ENCODE measurements at regions not wholly inside any gene's neighbourhood (a gene's known extent, or its start where the extent isn't known, plus 50 kb on each side); places are given as distances from the start of the nearest gene placed in this dataset.

DNA sequence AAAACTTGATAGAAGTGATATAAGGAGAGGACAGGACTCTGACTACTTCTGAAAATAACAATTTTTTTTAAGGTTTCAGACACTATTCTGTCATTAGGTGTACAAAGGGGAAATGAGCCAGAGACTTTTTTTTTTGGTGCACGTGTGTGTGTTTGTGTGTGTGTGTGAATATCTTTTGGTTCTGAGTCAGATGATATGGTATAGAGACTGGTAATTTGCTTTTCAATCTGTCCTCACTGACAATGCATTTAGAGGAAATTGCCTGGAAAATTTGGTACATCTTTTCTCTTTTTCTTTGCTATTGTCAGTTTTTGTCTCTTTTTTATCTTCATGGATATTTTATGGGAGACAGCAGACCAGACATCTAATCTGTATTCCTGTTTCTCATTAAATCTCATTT is 59.3 kb downstream of the DDIT4L start:
- DNase-seq (ENCODE audit: low read depth), result no peak

DNA sequence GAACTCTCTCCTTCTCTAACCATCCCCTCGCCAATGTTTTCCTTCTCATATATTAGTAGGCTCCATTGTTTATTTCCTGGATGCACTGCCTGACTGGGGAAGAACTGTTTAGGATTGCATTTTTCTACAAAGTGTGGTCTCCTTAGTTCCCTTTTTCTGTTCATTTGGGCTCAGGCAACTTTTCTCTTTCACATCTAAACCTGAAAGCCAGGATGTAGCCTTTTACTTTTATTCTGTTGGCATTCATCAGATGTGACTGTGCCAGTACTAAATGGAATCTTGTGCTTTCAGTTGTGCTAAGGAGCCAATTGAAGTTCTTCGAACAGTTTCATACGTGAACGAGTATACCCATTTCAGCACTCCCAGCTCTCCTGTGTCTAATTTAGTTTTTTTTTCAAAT is 59.8 kb downstream of the DDIT4L start:
- DNase-seq (ENCODE audit: low read depth), result no peak

DNA sequence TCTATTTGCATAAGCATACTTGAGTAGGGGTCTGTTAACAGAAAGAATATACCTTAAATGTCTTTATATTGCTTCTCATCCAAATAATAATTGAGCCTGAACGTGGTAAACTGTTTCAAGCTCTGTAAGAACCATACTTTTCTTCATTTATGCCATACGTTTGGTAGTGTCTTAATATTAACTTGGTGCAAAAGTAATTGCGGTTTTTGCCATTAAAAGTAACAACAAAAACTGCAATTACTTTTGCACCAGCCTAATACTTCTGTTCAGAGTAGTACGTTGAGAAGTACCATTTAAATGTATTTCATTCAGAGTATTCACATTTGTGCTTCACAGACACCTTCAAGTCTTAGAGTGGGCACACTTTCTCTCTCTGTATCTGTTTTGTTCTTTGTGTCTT is 60.5 kb downstream of the DDIT4L start:
- no peak for DNase-seq (ENCODE audit: low read depth)

DNA sequence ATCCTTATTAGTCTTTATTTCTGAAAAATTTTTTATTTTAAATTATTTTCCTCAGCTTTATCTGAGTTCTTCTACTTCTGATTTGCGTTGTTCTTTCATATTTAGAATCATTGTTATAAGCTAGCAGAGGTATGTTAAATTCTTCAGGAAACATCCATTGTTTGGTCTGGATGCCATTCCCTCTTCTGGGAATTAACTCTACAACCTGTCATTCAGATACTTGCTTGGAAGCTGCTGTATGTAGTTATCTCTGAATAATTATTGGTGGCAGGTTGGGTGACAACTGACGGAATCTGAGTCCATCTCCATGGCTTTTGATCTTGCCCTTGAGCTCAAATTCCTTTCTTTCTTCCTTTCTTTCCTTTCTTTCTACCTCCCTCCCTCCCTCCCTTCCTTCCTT is 61.9 kb downstream of the DDIT4L start:
- DNase-seq (ENCODE audit: low read depth), result no peak

DNA sequence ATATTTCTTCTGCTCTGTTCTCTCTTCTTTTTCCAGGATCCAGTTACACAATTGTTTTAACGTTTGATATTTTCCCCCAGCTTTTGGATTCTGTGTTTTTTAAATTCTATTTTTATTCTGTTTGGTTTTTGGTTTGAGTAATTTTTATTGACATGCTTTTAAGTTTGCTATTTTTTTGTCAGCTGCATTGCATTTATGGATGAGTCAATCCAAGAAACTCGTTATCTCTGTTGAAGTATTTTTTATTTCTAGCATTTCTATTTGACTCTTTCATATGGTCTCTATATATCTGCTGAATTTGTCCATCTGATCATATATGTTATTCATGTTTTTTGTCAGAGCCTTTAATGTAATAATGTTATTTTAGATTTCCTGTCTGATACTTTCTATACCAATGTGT is 65.6 kb downstream of the DDIT4L start:
- DNase-seq (ENCODE audit: low read depth), result no peak

DNA sequence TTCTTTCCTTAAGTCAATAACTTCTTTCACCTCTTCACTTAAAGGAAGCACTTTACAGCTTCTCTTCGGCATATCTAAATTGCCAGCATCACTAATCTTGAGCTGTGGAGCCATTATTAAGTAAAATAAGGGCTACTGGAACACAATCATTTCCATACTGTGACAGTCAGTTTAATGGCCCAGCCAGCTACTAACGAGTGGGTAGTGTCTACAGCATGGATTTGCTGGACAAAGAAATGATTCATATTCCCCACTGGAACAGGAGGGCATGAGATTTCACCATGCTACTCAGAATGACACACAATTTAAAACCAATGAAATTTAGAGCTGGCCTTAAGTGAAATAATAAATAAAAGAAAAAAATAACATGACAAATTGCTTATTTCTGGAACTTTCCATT is 72.1 kb downstream of the DDIT4L start:
- DNase-seq (ENCODE audit: low read depth), result no peak

DNA sequence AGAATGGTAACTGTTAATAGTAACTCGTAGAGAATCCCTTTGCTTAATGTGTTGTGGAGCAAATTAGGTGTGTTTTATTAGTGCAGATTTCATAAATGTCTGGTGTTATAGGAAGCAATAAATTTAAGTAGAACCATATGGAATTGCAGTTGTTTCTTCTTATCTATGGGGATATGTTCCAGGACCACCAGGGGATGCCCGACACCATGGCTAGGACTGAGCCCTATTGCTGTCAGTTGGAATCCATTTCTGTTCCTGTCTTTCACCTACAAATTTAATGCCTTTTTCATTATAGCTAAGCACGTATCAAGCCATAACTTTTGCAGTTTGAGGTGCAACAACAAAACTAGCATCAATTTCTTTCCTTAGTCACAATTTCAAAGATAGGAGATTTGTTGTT is 72.5 kb downstream of the DDIT4L start:
- no peak for DNase-seq (ENCODE audit: low read depth)

DNA sequence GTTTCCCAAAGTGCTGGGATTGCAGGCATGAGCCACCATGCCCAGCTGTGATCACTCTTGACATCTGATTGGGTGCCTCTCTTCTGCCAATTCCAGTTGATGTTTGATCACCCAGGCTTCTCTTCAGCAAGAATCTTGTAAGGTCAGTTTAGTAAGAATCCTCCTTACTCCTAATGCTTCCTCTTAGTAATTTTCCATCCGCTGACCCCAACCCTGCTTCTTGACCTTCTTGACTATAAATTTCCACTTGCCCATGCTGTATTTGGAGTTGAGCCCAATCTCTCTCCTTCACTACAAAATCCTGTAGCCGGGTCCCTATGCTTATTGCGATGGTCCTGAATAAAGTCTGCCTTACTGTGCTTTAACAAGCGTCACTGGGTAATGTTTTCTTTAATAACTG is 75.4 kb downstream of the DDIT4L start:
- no peak for DNase-seq (ENCODE audit: low read depth)

DNA sequence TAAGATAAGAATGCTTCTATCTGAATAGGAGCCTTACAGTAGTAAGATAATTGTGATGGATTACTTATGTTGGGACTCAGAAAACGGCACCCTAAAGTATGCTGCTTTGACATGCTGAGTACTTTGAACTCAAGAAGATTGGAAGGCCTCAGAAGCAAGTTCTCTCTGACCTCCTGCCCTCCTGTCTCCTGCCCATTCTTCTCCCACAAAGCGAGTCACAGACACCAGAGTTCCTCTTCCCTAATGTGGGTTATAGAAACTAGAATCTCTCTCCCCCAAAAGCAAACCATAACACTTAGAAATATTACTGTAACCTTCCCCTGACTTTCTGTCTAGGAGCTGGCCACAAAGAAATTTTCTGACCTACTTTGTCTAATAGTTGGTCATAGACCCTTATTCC is 76.5 kb downstream of the DDIT4L start:
- no peak for DNase-seq (ENCODE audit: low read depth)

DNA sequence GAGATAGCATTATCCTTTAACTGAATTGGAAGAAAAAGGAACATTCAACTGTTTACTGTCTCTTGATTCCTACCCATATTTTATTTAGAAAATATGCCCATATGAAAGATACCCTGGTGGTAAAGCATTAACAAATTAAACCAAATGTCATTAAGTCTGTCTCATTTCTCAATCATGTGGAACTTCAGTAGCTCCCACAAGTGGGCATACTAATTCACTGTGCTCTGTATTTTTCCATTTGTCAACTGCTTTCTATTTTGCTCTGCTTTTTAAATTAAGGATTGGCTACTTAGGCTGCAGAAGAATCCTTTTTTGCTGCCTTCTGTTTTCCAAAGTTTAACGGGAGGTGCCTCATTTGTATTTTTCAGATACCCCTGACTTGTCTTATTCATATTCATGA is 77.2 kb downstream of the DDIT4L start:
- DNase-seq (ENCODE audit: low read depth), result no peak

DNA sequence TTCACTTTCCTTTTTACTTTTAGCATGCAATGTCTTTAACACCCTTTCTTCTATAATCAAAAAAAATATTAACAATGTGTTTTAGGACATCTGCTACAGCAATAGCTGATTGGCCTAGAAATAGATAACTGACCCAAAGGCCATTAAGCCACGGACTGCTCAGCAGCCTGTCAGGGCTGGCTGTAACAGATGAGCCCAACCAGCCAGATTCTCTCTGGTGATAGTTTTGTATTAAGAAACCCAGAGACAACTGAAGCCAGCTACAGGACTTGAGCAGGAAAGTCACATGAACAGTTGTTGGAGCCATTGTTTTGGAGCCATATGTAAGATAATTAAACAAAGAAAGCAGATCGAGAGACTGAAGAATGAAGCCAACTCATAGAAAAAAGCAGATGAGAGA is 80.3 kb downstream of the DDIT4L start:
- DNase-seq (ENCODE audit: low read depth), result no peak

DNA sequence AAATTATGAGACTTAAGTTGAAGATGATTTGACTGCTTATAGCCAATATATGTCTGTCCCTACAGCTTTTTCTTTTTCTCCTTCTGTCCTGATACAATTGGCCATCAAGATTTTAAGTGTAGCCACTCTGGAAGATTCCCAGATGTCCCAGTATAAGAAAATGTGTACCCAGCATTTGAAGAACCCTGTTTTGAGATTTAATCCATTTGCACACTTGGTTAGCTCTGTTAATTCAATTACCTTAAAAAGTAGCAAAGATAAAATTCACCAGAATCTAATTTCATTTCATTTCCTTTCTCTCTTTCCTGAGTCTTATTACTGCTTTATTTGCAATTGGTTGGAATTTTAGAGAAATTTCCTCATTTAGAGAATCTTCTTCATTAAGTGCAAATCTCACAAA is 81.4 kb downstream of the DDIT4L start:
- no peak for DNase-seq (ENCODE audit: low read depth)

DNA sequence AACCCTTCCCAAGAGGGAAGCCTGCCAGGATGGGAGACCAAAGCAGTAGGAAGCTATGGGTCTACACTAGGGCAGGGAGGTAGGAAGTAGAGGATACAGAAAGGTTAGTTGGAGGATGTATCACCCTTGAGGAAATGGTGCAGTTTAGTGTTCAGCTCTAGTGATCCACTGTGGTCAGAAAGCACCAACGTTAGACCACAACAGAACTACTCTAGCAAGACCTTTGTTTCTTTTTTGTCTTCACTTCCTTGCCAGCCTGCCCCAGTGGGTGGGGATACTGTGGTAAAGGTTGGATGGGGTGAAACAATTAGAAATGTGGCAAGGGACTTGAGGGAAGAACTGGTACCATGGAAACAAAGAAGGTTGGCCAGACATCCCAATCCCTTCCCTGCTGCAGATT is 83.3 kb downstream of the DDIT4L start:
- DNase-seq (ENCODE audit: low read depth), result no peak

DNA sequence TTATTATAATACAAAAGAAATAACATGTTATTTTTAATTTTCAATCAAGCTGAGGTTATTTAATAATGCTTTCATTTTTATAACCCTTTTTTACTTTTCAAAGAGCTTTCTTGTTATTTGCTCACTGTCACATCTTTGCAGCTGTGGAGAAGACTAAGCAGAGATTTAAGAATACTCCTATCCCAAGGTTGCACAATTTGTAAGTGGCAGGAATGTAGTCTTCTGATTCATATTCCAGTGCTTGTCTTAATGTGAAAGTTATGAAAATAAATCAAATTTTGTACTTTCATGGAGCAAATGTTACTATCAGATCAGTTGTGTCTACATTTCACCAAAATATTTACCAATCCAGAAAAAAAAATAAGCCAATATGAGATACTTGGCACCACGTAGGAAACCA is 86.6 kb downstream of the DDIT4L start:
- no peak for DNase-seq (ENCODE audit: low read depth)

DNA sequence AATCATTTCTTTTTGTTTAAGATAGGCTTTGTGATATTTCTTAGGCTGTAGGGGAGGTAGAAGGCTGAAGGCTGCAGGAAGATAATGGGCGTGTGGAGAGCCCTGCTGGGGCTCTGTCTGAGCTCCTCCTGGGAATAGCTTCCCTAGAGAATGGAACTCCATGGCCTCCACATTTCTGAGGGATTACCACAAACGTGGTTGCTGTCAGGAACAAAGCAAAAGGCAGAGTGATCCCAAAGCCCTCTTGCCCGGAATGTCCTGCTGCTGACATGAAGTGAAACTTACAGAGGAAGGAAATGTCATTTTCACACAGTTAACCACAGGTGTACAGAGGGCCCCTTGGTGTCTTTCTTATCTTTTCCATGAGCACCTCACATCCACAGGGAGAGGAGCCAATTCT is 89.3 kb downstream of the DDIT4L start:
- no peak for DNase-seq (ENCODE audit: low read depth)

DNA sequence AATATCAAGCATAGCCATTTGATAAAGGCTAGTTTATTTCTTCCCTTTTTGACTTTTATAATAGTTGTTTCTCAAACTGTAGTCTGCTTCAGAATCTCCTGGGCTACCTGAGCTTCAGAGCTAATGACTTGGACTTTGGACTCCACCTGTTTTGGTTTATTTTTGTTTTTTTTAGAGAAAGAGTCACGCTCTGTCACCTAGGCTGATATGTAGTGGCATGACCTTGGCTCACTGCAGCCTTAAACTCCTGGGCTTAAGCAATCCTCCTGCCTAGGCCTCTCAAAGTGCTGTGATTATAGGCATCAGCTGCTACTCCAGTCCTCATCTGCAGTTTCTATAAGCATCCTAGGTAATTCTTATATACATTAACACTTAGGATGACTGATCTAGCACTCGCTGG is 90.5 kb downstream of the DDIT4L start:
- no peak for DNase-seq (ENCODE audit: low read depth)

DNA sequence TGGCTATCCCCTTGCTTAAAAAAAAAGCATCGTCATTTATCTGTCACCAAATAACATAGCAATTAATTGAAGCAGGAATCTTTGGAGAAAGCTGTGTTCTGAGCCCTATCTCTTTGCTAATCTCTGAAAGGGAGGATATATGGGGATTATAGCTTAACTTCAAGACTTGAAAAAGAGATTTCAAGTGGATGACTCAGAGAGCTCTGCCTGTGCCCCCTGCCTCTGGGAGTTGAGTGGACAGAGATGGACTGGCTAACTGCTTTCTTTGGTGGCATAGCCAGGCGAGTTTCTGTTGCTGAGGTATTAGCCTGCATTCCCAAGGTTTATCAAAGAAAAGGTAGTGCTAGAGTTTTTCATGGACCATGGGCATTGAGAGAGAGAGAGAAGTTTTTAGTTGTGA is 91.6 kb downstream of the DDIT4L start:
- DNase-seq (ENCODE audit: low read depth), result no peak

DNA sequence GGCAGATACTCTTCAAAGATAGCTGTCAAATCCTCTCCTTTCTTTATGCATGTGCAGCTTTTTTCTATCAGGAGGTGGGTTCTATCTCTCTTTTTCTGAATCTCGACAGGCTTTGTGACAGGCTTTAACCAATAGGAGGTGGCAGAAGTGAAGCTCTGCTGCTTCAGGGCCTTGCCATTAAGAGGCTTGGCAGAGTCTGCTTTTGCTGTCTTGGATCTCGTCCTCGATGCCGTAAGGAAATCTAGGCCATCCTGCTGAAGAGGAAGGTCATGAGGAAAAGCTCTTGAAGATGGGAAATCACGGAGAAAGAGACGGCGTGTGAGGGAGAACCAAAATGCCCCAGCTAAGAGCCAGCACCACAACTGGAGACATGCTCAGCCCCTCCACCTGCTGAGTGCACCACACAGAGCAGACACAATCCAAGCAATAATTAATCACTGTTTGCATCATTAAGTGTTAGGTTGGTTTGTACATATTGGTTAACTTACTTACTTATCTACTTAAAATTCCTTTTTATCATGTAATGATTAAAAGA is 92.2 kb downstream of the DDIT4L start:
- DNase-seq (ENCODE audit: low read depth), result no peak

DNA sequence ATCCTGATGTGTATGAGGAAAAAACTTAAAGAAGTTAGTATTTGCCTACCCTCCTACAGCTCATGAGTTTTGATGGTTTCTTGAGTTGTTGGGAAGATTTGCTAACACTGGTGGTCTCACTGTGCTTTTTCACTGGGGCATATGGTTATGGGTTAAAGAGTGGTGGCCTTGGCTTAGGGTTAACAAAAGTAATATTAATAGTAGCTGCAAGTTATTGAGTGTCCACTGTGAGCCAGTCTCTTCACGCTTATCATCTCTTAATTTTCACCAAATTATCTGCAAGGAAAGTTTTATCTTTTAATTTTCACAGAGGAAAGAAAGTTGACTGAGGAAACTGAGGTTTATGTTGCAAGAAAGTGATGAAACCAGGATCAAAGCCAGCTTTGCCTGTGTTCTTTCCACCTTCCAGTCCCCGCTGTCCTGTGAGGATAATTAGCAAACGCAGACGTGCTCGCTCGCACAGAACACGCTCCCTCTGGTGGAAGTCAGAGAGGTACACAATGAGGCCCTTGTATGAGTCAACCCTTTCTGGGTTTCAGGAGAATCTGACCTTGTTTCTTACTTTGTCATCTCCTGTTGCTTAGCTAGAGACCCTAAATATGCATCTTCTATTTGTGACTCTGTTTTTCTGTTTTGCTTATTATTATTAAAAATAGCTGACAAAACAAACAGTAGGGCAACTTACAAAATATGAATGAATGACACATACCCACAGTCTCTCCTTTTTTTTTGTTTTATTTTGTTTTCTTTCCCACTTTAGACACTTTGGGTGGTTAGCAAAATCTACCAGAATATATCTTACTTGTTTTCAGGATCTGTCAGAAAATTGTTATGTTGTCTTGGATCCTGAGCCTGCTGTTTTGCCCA is 94.3 kb downstream of the DDIT4L start:
- DNase-seq (ENCODE audit: low read depth), result peak; percentile 53

DNA sequence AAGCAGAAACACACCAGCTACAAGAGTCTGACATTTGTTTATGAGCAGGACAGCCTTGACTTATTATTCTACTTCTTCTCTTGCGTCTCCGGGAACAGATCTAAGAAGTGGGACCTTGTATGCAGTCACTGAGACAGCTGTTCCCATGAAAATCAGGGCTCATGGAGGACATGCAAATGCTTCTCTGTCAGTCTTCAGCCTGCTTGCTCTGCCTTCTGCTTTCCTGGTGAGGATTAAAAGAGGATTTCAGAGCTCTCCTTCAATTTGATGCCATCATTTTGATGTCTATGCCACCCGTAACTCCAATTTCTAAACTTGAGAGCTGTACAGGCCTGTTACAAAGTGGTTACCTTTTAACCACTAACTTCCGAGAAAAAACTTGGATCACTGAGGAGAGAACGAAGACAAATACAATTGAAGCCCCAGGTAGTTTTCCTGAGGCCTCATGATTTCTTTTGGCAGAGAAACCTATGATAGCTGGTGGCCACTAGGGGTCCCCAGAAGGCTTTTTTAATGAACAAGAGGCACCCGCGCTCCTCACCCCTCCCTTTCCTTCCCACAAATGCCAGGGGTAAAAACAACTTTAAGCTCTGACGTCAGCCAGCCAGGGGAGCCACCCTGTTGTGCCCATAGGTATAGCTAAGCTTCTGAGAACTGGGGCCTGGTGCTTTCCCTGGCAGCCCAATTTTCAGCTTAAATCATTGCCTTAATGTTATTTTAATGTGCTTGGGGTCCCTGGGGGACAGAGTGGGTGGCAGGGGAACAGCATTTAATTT is 97.0 kb downstream of the DDIT4L start:
- DNase-seq (ENCODE audit: low read depth), result peak; percentile 51

DNA sequence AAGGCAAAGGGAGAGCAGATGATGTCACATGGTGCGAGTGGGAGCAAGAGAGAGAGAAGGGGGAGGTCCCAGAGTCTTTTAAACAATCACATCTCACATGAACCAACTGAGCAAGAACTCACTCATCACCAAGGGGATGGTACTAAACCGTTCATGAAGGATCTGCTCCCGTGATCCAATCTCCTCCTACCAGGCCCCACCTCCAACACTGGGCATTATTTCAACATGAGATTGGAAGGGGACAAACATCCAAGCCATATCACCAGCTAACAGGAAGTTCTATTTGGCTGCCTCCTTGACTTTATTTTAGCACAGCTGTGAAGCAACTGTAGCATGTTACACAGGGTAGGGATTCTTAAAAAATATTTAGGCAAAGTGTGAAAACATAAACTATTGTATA is 102.5 kb downstream of the DDIT4L start:
- DNase-seq (ENCODE audit: low read depth), result peak; percentile 21

DNA sequence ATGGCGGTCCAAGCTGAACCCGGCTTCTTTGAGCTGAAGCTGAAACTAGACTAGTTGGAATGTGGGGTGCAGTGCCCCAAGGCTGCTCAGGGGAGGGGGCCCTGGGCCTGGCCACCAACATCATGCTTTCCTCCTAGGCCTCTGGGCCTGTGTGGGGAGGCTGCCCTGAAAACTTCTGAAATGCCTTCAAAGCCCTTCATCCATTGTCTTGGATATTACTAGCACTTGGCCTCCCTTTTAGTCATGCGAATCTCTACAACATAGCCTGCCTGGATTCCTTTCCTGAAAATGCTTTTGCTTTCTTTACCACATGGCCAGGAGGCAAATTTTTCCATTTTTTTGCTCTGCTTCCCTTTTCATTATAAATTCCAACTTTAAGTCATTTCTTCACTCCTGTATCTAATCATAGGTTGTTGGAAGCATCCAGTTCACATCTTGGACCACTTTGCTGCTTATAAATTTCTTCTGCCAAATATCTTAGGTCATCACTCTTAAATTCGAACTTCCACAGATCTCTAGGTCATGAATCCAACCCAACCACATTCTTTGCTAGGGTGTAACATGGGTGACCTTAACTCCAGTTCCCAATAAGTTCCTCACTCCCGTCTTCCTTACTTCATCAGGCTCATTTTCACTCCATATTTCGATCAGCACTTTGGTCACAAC is 103.4 kb downstream of the DDIT4L start:
- DNase-seq (ENCODE audit: low read depth), result peak; percentile 52

DNA sequence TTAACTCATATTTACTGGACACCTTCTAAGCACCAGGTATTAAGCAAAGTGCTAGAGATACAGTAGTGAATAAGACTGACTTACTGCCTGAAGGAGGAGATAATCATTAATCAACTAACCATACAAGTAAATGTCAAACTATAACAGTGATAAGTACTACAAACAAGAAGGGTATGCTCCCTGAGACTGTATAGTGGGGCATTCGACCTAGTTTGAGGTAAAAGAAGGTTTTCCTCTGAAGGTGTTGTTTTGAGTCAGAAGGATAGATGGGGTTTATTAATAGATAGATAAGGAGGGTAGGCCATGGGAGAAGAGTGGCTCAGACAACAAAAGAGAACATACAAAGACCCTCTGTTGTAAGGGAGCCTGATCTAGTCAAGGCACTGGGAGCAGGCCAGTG is 105.4 kb downstream of the DDIT4L start:
- no peak for DNase-seq (ENCODE audit: low read depth)
